ENCODE measurements at regions not wholly inside any gene's neighbourhood (a gene's known extent, or its start where the extent isn't known, plus 50 kb on each side); places are given as distances from the start of the nearest gene placed in this dataset.

GRCh38 chr14:26209699-26210098 is 388.1 kb downstream of the NOVA1 start:
- Histone ChIP-seq H3K9me2 (replicated peaks; ENCODE audit: insufficient read depth) (no peaks in the 10 kb centered on the region), H3K4me3 (no peak overlapping the region), H2AFZ (no peak overlapping the region), H3K4me2 (no peak overlapping the region), H3K79me2 (no peaks in the 10 kb centered on the region), H3K27ac (no peak overlapping the region), H3K9me3 (ENCODE audit: low read depth) (no peaks in the 10 kb centered on the region), H3K36me3 (replicated peaks; ENCODE audit: insufficient read depth, low read depth) (no peaks in the 10 kb centered on the region), H3K4me1 (ENCODE audit: insufficient read depth) (peaks cover 4% of the 10 kb centered on the region), H4K20me1 (ENCODE audit: insufficient read depth, poor library complexity, severe bottlenecking) (no peaks in the 10 kb centered on the region), H3K27me3 (peaks cover 26% of the 10 kb centered on the region)
- 87% methylated on average over 2 of the region's 2 CpGs for WGBS (ENCODE audit: low lambda C conversion rate, missing lambda C conversion rate)
- DNase-seq (ENCODE audit: low spot score) = no peak
- no peak for TF ChIP-seq EZH2 (IDR thresholded peaks at IDR 0.05; ENCODE audit: borderline replicate concordance)
- no peak for TF ChIP-seq CTCF (IDR thresholded peaks at IDR 0.05; ENCODE audit: poor library complexity)
- TF ChIP-seq EZH2phosphoT487 (IDR thresholded peaks at IDR 0.05; ENCODE audit: low read depth, severe bottlenecking, unreplicated experiment) = no peak

- no peak overlapping the region for H3K4me3 ChIP-seq
- WGBS (ENCODE audit: low lambda C conversion rate, missing lambda C conversion rate) = 60% methylated on average over 2 of the region's 2 CpGs
- no peak overlapping the region for H3K27ac ChIP-seq
- no peaks in the 10 kb centered on the region for H3K36me3 ChIP-seq (replicated peaks; ENCODE audit: insufficient read depth, low read depth)
- no peak overlapping the region for H3K4me2 ChIP-seq
- H2AFZ ChIP-seq = no peak overlapping the region
- no peaks in the 10 kb centered on the region for H3K9me2 ChIP-seq (replicated peaks; ENCODE audit: insufficient read depth)
- H3K27me3 ChIP-seq = peaks cover 33% of the 10 kb centered on the region
- no peaks in the 10 kb centered on the region for H3K9me3 ChIP-seq (ENCODE audit: low read depth)
- no peak for DNase-seq (ENCODE audit: low spot score)
- no peaks in the 10 kb centered on the region for H4K20me1 ChIP-seq (ENCODE audit: insufficient read depth, poor library complexity, severe bottlenecking)
- H3K4me1 ChIP-seq (ENCODE audit: insufficient read depth) = peaks cover 4% of the 10 kb centered on the region
- no peak for TF ChIP-seq EZH2phosphoT487 (IDR thresholded peaks at IDR 0.05; ENCODE audit: low read depth, severe bottlenecking, unreplicated experiment)
- TF ChIP-seq EZH2 (IDR thresholded peaks at IDR 0.05; ENCODE audit: borderline replicate concordance) = no peak
- peak; percentile 37 for TF ChIP-seq CTCF (IDR thresholded peaks at IDR 0.05; ENCODE audit: poor library complexity)
- no peaks in the 10 kb centered on the region for H3K79me2 ChIP-seq
Measured at GRCh38 chr14:26206640-26207039, 391.2 kb downstream of the NOVA1 start.

- peaks cover 33% of the 10 kb centered on the region for H3K27me3 ChIP-seq
- H3K4me2 ChIP-seq = peak overlapping the region; percentile 90
Measured at GRCh38 chr14:26204728-26205479, 392.9 kb downstream of the NOVA1 start.

GRCh38 chr14:26204366-26204727 is 393.5 kb downstream of the NOVA1 start:
- peaks cover 33% of the 10 kb centered on the region for H3K27me3 ChIP-seq
- no peaks in the 10 kb centered on the region for H3K9me3 ChIP-seq (ENCODE audit: low read depth)
- DNase-seq (ENCODE audit: low spot score) = no peak
- no peak overlapping the region for H3K4me3 ChIP-seq
- H3K4me1 ChIP-seq (ENCODE audit: insufficient read depth) = peaks cover 4% of the 10 kb centered on the region
- peak overlapping the region; percentile 83 for H2AFZ ChIP-seq
- H3K4me2 ChIP-seq = peak overlapping the region; percentile 90
- H3K79me2 ChIP-seq = no peaks in the 10 kb centered on the region
- no peaks in the 10 kb centered on the region for H3K36me3 ChIP-seq (replicated peaks; ENCODE audit: insufficient read depth, low read depth)
- H3K27ac ChIP-seq = no peak overlapping the region
- TF ChIP-seq EZH2phosphoT487 (IDR thresholded peaks at IDR 0.05; ENCODE audit: low read depth, severe bottlenecking, unreplicated experiment) (no peak), EZH2 (IDR thresholded peaks at IDR 0.05; ENCODE audit: borderline replicate concordance) (no peak), CTCF (IDR thresholded peaks at IDR 0.05; ENCODE audit: poor library complexity) (no peak)
- 65% methylated on average over 5 of the region's 5 CpGs for WGBS (ENCODE audit: low lambda C conversion rate, missing lambda C conversion rate)
- no peaks in the 10 kb centered on the region for H3K9me2 ChIP-seq (replicated peaks; ENCODE audit: insufficient read depth)
- H4K20me1 ChIP-seq (ENCODE audit: insufficient read depth, poor library complexity, severe bottlenecking) = no peaks in the 10 kb centered on the region

More at GRCh38 chr14:26204728-26205479, 392.9 kb downstream of the NOVA1 start:
- H4K20me1 ChIP-seq (ENCODE audit: insufficient read depth, poor library complexity, severe bottlenecking) = no peaks in the 10 kb centered on the region
- no peaks in the 10 kb centered on the region for H3K9me2 ChIP-seq (replicated peaks; ENCODE audit: insufficient read depth)
- 3% methylated on average over 47 of the region's 48 CpGs for WGBS (ENCODE audit: low lambda C conversion rate, missing lambda C conversion rate)
- no peaks in the 10 kb centered on the region for H3K79me2 ChIP-seq
- H3K36me3 ChIP-seq (replicated peaks; ENCODE audit: insufficient read depth, low read depth) = no peaks in the 10 kb centered on the region
- H3K9me3 ChIP-seq (ENCODE audit: low read depth) = no peaks in the 10 kb centered on the region
- TF ChIP-seq EZH2phosphoT487 (IDR thresholded peaks at IDR 0.05; ENCODE audit: low read depth, severe bottlenecking, unreplicated experiment) (no peak), EZH2 (IDR thresholded peaks at IDR 0.05; ENCODE audit: borderline replicate concordance) (peak; percentile 73)
- no peak overlapping the region for H3K27ac ChIP-seq
- H3K4me1 ChIP-seq (ENCODE audit: insufficient read depth) = peaks cover 4% of the 10 kb centered on the region
- H3K4me3 ChIP-seq = peak overlapping the region; percentile 50
- DNase-seq (ENCODE audit: low spot score) = peak; percentile 33
- H2AFZ ChIP-seq = peak overlapping the region; percentile 83

All from hepatocyte (in vitro differentiated cells).